ENCODE measurements at regions not wholly inside any gene's neighbourhood (a gene's known extent, or its start where the extent isn't known, plus 50 kb on each side); places are given as distances from the start of the nearest gene placed in this dataset.

DNA sequence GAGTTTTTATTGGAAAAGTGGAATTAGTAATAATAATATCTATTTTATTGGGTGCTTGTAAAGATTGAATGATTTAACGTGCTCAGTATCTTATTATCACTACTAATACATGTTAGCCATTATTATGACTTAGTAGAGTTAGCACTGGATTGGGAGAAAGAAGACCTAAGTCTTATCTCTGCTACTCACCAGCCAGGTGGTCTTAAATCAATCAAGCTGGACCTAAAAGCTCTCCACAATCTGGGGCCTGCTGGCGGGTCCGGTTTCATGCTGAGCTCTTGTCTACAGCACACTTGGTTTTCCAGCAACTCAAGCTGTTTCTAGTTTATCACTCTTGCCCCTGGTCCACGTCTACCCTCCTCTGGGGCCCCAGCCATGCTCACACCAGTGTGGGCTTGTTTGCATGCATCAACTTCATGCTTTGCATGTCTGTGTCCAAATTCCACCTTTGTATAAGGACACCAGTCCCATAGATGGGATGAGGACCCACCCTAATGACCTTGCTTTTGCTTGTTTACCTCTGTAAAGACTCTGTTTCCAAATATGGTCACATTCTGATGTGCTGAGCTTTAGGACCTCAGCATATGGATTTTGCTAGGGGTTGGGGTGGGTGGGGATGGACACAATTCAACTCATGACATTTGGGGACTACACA is 363.1 kb downstream of the LPIN1 start:
- 68 to 70% methylated on average over 4 of the region's 4 CpGs for WGBS, 2 donors
- DNase-seq, result no peak
- H3K27ac ChIP-seq, result no peak overlapping the region
- TF ChIP-seq, protein P1, sequence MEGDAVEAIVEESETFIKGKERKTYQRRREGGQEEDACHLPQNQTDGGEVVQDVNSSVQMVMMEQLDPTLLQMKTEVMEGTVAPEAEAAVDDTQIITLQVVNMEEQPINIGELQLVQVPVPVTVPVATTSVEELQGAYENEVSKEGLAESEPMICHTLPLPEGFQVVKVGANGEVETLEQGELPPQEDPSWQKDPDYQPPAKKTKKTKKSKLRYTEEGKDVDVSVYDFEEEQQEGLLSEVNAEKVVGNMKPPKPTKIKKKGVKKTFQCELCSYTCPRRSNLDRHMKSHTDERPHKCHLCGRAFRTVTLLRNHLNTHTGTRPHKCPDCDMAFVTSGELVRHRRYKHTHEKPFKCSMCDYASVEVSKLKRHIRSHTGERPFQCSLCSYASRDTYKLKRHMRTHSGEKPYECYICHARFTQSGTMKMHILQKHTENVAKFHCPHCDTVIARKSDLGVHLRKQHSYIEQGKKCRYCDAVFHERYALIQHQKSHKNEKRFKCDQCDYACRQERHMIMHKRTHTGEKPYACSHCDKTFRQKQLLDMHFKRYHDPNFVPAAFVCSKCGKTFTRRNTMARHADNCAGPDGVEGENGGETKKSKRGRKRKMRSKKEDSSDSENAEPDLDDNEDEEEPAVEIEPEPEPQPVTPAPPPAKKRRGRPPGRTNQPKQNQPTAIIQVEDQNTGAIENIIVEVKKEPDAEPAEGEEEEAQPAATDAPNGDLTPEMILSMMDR (IDR thresholded peaks at IDR 0.05), result no peak
- TF ChIP-seq EP300 (IDR thresholded peaks at IDR 0.05), result no peak
- TF ChIP-seq POLR2A (IDR thresholded peaks at IDR 0.05), result no peak
- no peak for TF ChIP-seq POLR2AphosphoS5 (IDR thresholded peaks at IDR 0.05)
- no peaks in the 10 kb centered on the region for H3K9me3 ChIP-seq
- no peaks in the 10 kb centered on the region for H3K36me3 ChIP-seq
- H3K4me1 ChIP-seq, result peaks cover 0 to 26% (median 17%) of the 10 kb centered on the region in 4 donors
- no peak overlapping the region for H3K4me3 ChIP-seq
- no peaks in the 10 kb centered on the region for H3K27me3 ChIP-seq
- intact Hi-C loops (cut with DNase I), result no loop called here

DNA sequence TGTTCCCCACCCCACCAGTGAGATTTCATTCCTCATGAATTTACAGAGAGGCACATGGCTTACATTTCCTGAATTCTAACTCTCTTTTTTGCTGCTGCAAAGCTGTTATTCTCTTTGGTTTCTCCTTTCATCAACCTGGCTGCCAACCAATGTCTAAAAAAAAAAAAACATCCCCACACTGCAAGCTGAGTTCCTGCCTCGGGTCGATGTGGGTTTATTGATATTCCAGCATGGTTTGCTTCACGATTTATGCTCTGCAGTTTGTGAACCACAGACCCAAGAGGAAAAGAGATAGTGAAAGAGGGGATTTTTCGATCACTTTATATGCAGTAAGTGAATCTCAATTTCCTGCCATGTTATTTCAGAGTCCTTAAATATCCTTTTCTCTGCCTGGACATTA is 363.6 kb downstream of the LPIN1 start:
- no peak overlapping the region for H3K4me3 ChIP-seq
- H3K4me1 ChIP-seq, result peaks cover 0 to 26% (median 17%) of the 10 kb centered on the region in 4 donors
- WGBS, 2 donors, result 23 to 62% methylated on average over 4 of the region's 4 CpGs
- no peaks in the 10 kb centered on the region for H3K9me3 ChIP-seq
- intact Hi-C loops (cut with DNase I), result no loop called here
- no peaks in the 10 kb centered on the region for H3K27me3 ChIP-seq
- H3K36me3 ChIP-seq, result no peaks in the 10 kb centered on the region
- TF ChIP-seq POLR2A (IDR thresholded peaks at IDR 0.05), result no peak
- no peak for TF ChIP-seq POLR2AphosphoS5 (IDR thresholded peaks at IDR 0.05)
- no peak for TF ChIP-seq EP300 (IDR thresholded peaks at IDR 0.05)
- TF ChIP-seq, protein P1 (IDR thresholded peaks at IDR 0.05), result no peak
- DNase-seq, result no peak
- H3K27ac ChIP-seq, result no peak overlapping the region

DNA sequence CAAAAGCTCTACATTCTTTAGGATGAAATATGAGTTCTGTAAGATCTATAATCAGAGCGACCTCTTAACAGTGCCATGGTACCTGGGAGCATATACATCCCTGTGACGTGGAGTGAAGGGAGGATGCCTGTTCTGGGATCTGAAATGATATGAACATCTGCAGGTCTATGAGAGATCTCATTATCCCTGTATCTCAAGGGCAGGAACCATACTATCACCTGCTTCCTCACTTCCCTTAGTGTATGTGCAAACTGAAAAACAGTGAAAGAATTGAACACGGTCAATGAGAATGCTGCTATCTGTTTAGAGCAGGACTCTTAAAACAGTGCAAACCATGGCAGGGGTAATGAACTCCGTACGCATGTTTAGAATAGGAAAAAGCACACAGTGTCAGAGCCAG is 364.0 kb downstream of the LPIN1 start:
- no peak for DNase-seq
- peaks cover 0 to 26% (median 17%) of the 10 kb centered on the region in 4 donors for H3K4me1 ChIP-seq
- H3K36me3 ChIP-seq, result no peaks in the 10 kb centered on the region
- no peaks in the 10 kb centered on the region for H3K27me3 ChIP-seq
- H3K4me3 ChIP-seq, result no peak overlapping the region
- intact Hi-C loops (cut with DNase I), result no loop called here
- 70 to 86% methylated on average over 5 of the region's 5 CpGs for WGBS, 2 donors
- no peak overlapping the region for H3K27ac ChIP-seq
- TF ChIP-seq POLR2AphosphoS5 (IDR thresholded peaks at IDR 0.05) (no peak), EP300 (IDR thresholded peaks at IDR 0.05) (no peak), POLR2A (IDR thresholded peaks at IDR 0.05) (no peak)
- TF ChIP-seq, protein P1 (IDR thresholded peaks at IDR 0.05), result no peak
- H3K9me3 ChIP-seq, result no peaks in the 10 kb centered on the region

DNA sequence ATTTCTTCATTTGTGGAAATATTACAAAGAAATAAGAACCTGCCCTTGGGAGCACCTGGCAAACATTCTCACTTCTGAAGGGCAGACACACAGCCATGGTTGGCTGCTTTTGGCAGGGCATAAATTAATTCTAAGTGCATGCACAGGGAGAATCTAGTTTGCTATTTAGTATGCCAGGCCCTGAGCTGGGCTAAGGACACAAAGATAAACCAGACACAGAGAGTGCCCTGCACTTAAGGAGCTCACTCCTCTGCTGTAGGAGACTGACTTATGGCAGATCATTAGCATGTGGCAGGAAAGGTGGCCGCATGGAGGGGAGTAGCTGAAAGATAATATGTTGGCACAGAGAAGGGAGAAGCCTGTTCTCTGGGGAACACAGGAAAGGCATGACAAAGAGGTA is 367.0 kb downstream of the LPIN1 start:
- H3K9me3 ChIP-seq, result no peaks in the 10 kb centered on the region
- no peak overlapping the region for H3K4me3 ChIP-seq
- H3K36me3 ChIP-seq, result no peaks in the 10 kb centered on the region
- H3K27ac ChIP-seq, result no peak overlapping the region
- WGBS, 2 donors, result 79 to 89% methylated on average over 1 of the region's 1 CpG
- peaks cover 0 to 14% (median 9%) of the 10 kb centered on the region in 4 donors for H3K4me1 ChIP-seq
- DNase-seq, result no peak
- intact Hi-C loops (cut with DNase I), result no loop called here
- no peaks in the 10 kb centered on the region for H3K27me3 ChIP-seq
- TF ChIP-seq EP300 (IDR thresholded peaks at IDR 0.05), result no peak
- TF ChIP-seq, protein P1 (IDR thresholded peaks at IDR 0.05), result no peak
- TF ChIP-seq POLR2A (IDR thresholded peaks at IDR 0.05), result no peak
- no peak for TF ChIP-seq POLR2AphosphoS5 (IDR thresholded peaks at IDR 0.05)

DNA sequence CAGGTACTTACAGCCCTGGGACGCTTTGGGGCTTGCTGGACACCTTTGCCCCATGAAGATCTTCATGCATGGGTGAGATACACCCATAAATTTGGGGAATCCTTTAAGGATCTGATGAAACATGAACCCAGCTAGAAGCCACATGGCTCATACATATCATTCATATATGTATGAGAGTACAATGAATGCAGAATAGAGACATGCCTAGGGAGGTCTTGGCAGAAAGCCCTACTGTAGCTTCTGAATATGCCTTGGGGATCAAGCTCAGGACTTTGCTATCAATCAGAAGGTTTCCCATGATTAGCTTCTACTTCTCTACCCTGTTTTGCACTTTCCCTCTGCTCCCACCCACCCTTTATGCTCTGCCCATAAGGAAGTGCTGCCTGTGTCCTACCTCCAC is 368.4 kb downstream of the LPIN1 start:
- WGBS, 2 donors, result 31 to 53% methylated on average over 1 of the region's 1 CpG
- Histone ChIP-seq H3K27me3 (no peaks in the 10 kb centered on the region), H3K9me3 (no peaks in the 10 kb centered on the region), H3K27ac (no peak overlapping the region), H3K4me1 (peaks cover 0 to 7% (median 4%) of the 10 kb centered on the region in 4 donors), H3K36me3 (no peaks in the 10 kb centered on the region), H3K4me3 (no peak overlapping the region)
- DNase-seq, result no peak
- intact Hi-C loops (cut with DNase I), result no loop called here
- TF ChIP-seq EP300 (IDR thresholded peaks at IDR 0.05) (no peak), POLR2AphosphoS5 (IDR thresholded peaks at IDR 0.05) (no peak), POLR2A (IDR thresholded peaks at IDR 0.05) (no peak)
- TF ChIP-seq, protein P1 (IDR thresholded peaks at IDR 0.05), result no peak
